ENCODE measurements at regions not wholly inside any gene's neighbourhood (a gene's known extent, or its start where the extent isn't known, plus 50 kb on each side); places are given as distances from the start of the nearest gene placed in this dataset.

DNA sequence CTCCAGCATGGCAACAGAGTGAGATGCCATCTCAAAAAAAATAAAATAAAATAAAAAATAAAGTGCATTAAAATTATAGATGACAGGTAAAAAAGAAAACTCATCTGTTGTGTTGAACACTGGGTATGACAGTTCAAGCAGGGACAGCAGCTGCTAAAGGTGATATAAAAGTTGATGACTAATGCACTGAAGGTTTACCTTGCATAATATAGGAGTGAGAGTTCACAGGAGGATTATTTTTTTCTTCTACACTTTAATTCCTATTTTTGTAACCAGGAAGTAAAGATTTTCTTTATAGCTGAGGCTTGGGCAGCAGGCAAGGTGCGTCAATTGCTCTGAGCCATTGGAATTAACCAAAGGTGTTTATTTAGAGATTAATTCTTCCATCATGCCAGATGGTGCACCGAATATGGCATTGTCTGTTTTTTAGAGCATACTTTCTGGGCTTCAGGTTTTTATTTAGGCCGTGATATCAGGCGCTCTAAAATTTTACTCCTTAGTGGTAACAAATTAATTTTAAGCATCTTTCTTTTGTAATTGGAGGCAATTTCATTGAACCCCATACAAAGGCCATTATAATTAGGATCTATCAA lies 337.0 kb upstream of the SLC10A2 start:
- H3K27me3 ChIP-seq: no peaks in the 10 kb centered on the region
- intact Hi-C loops (cut with DNase I): no loop called here
- H3K9me3 ChIP-seq: no peaks in the 10 kb centered on the region
- peaks cover 0 to 6% (median 0%) of the 10 kb centered on the region in 4 donors for H3K4me1 ChIP-seq
- 84% methylated on average over 4 of the region's 4 CpGs for WGBS
- H3K27ac ChIP-seq (replicated peaks in 1 of 4): no peak overlapping the region
- no peaks in the 10 kb centered on the region for H3K36me3 ChIP-seq
- no peak overlapping the region for H3K4me3 ChIP-seq
- no peak for DNase-seq (ENCODE audit: extremely low spot score)
- TF ChIP-seq, protein P1, sequence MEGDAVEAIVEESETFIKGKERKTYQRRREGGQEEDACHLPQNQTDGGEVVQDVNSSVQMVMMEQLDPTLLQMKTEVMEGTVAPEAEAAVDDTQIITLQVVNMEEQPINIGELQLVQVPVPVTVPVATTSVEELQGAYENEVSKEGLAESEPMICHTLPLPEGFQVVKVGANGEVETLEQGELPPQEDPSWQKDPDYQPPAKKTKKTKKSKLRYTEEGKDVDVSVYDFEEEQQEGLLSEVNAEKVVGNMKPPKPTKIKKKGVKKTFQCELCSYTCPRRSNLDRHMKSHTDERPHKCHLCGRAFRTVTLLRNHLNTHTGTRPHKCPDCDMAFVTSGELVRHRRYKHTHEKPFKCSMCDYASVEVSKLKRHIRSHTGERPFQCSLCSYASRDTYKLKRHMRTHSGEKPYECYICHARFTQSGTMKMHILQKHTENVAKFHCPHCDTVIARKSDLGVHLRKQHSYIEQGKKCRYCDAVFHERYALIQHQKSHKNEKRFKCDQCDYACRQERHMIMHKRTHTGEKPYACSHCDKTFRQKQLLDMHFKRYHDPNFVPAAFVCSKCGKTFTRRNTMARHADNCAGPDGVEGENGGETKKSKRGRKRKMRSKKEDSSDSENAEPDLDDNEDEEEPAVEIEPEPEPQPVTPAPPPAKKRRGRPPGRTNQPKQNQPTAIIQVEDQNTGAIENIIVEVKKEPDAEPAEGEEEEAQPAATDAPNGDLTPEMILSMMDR (IDR thresholded peaks at IDR 0.05): no peak
- no peak for TF ChIP-seq POLR2A (IDR thresholded peaks at IDR 0.05; ENCODE audit: low read depth)
- no peak for TF ChIP-seq EP300 (IDR thresholded peaks at IDR 0.05)
- no peak for TF ChIP-seq POLR2AphosphoS5 (IDR thresholded peaks at IDR 0.05)

DNA sequence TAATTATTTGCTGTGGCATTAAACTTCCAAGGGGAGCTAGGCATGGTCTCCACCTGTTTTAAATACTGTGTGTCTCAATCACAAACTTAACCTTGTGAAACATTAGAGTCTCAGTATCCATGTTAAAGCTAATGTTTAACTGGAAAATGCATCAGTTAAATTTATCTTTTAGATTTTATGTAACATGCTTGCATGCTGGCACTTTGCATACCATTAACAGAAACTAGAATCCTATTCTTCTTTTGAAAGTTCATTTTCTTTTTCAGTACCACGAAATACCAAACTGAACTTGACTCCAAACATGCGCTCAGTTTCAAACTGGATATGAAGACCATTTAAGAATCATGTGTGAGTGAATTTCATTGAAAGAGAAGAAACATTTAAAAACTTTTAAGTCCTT lies 328.9 kb upstream of the SLC10A2 start:
- Histone ChIP-seq H3K4me3 (no peak overlapping the region), H3K9me3 (no peaks in the 10 kb centered on the region), H3K36me3 (no peaks in the 10 kb centered on the region), H3K27me3 (no peaks in the 10 kb centered on the region), H3K4me1 (peaks cover 0 to 3% (median 0%) of the 10 kb centered on the region in 4 donors), H3K27ac (replicated peaks in 1 of 4) (no peak overlapping the region)
- WGBS: 66% methylated on average over 2 of the region's 2 CpGs
- DNase-seq (ENCODE audit: extremely low spot score): no peak
- intact Hi-C loops (cut with DNase I): no loop called here
- TF ChIP-seq EP300 (IDR thresholded peaks at IDR 0.05) (no peak), POLR2A (IDR thresholded peaks at IDR 0.05; ENCODE audit: low read depth) (no peak), POLR2AphosphoS5 (IDR thresholded peaks at IDR 0.05) (no peak)
- TF ChIP-seq, protein P1 (IDR thresholded peaks at IDR 0.05): no peak

DNA sequence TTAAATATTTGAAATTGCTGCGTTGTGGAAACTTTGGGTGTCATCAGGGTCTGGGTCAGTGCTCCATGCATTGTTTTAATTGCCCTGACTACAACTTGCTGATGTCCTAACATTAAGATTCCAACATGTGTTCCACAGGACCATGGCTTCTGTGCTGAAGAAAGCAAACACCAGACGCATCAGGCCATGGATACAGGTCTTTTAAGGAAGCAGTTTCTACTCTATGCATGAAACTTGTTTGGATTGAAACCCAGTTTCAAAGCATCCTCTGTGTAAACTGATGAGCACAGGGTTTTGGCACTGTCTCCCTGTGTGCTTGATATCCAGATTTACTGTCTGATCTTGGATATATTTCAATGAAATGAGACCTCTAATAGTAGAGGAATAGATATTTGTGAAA lies 328.4 kb upstream of the SLC10A2 start:
- H3K36me3 ChIP-seq: no peaks in the 10 kb centered on the region
- intact Hi-C loops (cut with DNase I): no loop called here
- H3K9me3 ChIP-seq: no peaks in the 10 kb centered on the region
- H3K27ac ChIP-seq (replicated peaks in 1 of 4): no peak overlapping the region
- DNase-seq (ENCODE audit: extremely low spot score): no peak
- H3K27me3 ChIP-seq: no peaks in the 10 kb centered on the region
- TF ChIP-seq POLR2AphosphoS5 (IDR thresholded peaks at IDR 0.05) (no peak), POLR2A (IDR thresholded peaks at IDR 0.05; ENCODE audit: low read depth) (no peak), EP300 (IDR thresholded peaks at IDR 0.05) (no peak)
- TF ChIP-seq, protein P1 (IDR thresholded peaks at IDR 0.05): no peak
- no peak overlapping the region for H3K4me3 ChIP-seq
- WGBS: 41% methylated on average over 2 of the region's 2 CpGs
- H3K4me1 ChIP-seq: peaks cover 0 to 3% (median 0%) of the 10 kb centered on the region in 4 donors

DNA sequence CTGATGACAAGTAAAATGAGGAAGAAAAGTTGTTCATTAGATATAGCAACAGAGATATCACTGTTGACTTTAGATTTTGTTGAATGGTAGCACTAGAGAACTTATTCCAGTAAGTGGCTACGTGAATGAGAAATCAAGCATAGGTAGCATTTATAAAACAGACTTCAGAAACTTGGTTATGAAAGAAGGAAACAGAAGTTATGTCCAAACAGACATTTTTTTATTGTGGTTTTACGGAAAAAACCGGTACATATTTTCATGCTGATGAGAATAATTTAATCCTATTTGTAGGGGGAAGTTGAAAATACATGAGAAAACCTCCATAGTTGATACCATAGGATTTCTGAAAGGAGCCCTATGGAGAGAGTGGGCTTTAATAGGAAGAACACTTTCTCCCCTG lies 325.7 kb upstream of the SLC10A2 start:
- H3K4me1 ChIP-seq: peaks cover 0 to 3% (median 0%) of the 10 kb centered on the region in 4 donors
- intact Hi-C loops (cut with DNase I): no loop called here
- H3K9me3 ChIP-seq: no peaks in the 10 kb centered on the region
- H3K4me3 ChIP-seq: no peak overlapping the region
- H3K27ac ChIP-seq (replicated peaks in 1 of 4): no peak overlapping the region
- H3K36me3 ChIP-seq: no peaks in the 10 kb centered on the region
- 65% methylated on average over 3 of the region's 3 CpGs for WGBS
- DNase-seq (ENCODE audit: extremely low spot score): no peak
- H3K27me3 ChIP-seq: no peaks in the 10 kb centered on the region
- TF ChIP-seq, protein P1 (IDR thresholded peaks at IDR 0.05): no peak
- TF ChIP-seq EP300 (IDR thresholded peaks at IDR 0.05) (no peak), POLR2AphosphoS5 (IDR thresholded peaks at IDR 0.05) (no peak), POLR2A (IDR thresholded peaks at IDR 0.05; ENCODE audit: low read depth) (no peak)

DNA sequence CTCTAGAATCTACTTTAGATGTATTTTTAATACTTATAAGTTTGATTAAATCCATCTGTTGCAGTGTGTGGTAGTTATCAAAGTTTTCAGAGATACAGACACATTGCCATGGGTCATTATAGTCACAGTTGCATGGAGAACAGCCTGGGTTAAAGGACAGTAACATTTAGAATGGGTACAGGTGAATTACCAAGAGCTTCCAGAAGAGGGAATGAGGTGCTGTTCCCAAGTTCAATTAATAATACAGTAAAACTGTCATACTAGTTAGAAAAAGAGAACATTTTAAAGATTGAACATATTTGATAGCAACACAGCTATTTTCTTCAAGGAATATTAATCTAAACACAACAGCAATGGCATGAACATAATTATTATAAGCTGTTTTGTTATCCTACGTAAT lies 322.6 kb upstream of the SLC10A2 start:
- H3K36me3 ChIP-seq: no peaks in the 10 kb centered on the region
- H3K27ac ChIP-seq (replicated peaks in 1 of 4): no peak overlapping the region
- WGBS: 88% methylated on average over 1 of the region's 1 CpG
- DNase-seq (ENCODE audit: extremely low spot score): no peak
- H3K9me3 ChIP-seq: no peaks in the 10 kb centered on the region
- intact Hi-C loops (cut with DNase I): no loop called here
- H3K4me1 ChIP-seq: no peaks in the 10 kb centered on the region
- TF ChIP-seq, protein P1 (IDR thresholded peaks at IDR 0.05): no peak
- no peak for TF ChIP-seq POLR2AphosphoS5 (IDR thresholded peaks at IDR 0.05)
- TF ChIP-seq EP300 (IDR thresholded peaks at IDR 0.05): no peak
- TF ChIP-seq POLR2A (IDR thresholded peaks at IDR 0.05; ENCODE audit: low read depth): no peak
- H3K4me3 ChIP-seq: no peak overlapping the region
- H3K27me3 ChIP-seq: no peaks in the 10 kb centered on the region

Data from esophagus muscularis mucosa (tissue), 4 donors.